ENCODE measurements at regions not wholly inside any gene's neighbourhood (a gene's known extent, or its start where the extent isn't known, plus 50 kb on each side); places are given as distances from the start of the nearest gene placed in this dataset.

DNA sequence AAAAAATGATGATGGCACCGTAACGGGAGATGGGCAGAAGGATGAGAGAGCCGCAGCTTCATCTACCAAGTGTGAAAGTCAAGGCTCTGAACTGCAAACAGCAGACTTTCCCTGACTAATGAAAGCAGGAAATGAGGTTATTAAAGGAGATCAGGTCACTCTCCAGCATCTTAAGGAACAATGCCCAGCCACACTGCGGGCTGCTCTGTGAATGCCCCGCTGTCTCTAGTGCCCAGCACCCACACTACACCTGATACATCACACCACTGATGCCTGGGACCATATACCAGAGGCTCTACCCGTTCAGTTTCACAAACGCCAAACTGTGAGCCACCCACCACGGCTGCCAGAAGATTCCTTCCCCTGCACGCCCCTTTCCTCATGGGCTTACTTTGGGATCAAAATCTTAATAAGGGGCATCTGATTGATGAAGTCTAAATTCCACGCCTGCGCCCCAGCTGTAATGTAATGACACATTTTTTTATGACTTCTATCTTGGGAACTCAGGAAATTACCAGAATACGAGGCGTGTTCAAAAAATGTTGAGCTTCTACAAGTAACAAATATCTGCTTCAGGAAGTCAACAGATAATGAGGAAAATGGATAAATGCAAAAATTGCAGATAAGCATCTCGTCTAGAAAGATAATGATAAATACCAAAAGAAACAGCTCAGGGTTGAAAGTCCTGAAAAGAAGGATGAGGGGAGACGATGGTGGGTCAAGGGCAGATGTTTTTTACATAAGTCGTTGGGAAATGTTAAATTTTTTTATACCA, 72.0 kb downstream of the MIS18A start:
- no peak for DNase-seq (ENCODE audit: extremely low read depth, low read depth)
- TF ChIP-seq, protein P1, sequence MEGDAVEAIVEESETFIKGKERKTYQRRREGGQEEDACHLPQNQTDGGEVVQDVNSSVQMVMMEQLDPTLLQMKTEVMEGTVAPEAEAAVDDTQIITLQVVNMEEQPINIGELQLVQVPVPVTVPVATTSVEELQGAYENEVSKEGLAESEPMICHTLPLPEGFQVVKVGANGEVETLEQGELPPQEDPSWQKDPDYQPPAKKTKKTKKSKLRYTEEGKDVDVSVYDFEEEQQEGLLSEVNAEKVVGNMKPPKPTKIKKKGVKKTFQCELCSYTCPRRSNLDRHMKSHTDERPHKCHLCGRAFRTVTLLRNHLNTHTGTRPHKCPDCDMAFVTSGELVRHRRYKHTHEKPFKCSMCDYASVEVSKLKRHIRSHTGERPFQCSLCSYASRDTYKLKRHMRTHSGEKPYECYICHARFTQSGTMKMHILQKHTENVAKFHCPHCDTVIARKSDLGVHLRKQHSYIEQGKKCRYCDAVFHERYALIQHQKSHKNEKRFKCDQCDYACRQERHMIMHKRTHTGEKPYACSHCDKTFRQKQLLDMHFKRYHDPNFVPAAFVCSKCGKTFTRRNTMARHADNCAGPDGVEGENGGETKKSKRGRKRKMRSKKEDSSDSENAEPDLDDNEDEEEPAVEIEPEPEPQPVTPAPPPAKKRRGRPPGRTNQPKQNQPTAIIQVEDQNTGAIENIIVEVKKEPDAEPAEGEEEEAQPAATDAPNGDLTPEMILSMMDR (IDR thresholded peaks at IDR 0.05; ENCODE audit: low read depth, low read length) = no peak

DNA sequence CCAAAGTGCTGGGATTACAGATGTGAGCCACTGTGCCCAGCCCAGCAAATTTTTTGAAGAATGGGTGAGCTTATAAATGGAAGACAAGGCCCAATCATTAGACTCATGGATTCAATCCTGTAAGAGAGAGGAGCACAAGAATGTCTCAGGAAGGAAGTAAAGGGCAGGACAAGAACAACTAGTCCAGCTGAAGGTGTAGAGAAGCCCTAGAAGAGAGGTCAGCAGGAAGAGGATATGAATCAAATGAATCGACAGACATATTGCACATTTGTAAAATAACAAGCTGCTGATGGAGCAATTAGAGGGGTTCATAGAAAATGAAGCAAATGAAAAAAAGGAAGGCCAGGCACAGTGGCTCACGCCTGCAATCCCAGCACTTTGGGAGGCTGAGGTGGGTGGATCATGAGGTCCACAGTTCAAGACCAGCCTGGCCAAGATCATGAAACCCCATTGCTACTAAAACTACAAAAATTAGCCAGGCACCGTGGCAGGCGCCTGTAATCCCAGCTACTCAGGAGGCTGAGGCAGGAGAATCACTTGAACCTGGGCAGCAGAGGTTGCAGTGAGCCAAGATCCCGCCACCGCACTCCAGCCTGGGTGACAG, 74.9 kb downstream of the MIS18A start:
- TF ChIP-seq, protein P1 (IDR thresholded peaks at IDR 0.05; ENCODE audit: low read depth, low read length) = no peak
- DNase-seq (ENCODE audit: extremely low read depth, low read depth) = no peak

DNA sequence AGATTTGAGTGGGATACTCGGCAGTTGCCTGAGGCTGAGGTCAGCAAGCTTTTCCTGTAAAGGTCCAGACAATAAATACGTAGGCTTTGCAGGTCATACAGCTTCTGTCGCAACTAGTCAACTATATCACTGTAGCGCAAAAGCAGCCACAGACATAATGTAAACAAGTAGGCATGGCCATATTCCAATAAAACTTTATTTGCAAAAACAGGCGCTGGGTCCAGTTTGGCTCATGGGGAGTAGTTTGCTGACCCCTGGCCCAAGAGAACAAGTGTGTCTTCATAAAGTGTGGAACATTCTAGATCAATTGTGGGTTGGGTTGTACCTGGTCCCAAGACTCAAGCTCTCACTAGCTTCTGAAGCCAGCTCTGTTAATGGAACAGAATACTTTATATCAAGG, 78.8 kb downstream of the MIS18A start:
- DNase-seq (ENCODE audit: extremely low read depth, low read depth) = no peak
- TF ChIP-seq, protein P1 (IDR thresholded peaks at IDR 0.05; ENCODE audit: low read depth, low read length) = no peak

DNA sequence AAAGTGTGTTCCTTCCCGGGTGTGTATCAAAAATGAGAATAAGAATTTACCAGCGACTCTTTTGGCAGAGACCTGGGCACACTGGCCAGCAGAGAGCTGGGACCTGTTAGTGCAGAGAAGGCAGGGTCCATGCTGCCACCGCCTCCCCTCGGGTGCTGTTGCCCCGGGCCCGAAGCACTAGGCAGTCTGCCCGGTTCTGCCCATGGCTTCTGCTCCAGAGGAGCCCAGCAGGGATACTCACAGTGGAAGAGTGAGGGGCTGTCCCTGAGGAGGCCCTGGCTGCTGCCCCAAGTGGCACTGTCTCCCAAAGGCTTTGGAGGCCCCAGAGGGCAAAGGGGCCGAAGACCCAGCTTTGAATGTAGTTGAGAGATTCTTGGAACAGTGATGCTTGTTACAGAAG, 80.5 kb downstream of the MIS18A start:
- DNase-seq (ENCODE audit: extremely low read depth, low read depth) = no peak
- TF ChIP-seq, protein P1 (IDR thresholded peaks at IDR 0.05; ENCODE audit: low read depth, low read length) = no peak

DNA sequence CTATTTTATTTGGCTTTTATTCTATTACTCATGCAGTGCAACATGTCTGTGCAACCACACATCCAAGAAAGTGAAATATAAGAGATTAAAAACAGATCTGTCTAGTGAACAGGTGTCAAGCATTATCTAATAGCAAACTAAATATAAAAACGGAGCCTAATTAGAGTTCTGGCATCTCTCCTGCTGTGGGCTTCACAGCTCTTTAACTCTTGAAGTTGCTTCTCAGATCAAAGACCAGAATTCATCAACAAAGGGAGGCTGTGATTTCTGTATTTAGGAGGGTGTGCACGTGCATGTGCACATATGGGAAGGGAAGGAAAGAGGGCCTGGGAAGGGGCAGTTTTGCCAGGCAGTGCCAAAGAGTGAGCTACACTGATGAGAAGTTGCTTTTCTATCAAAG, 81.0 kb downstream of the MIS18A start:
- no peak for DNase-seq (ENCODE audit: extremely low read depth, low read depth)
- TF ChIP-seq, protein P1 (IDR thresholded peaks at IDR 0.05; ENCODE audit: low read depth, low read length) = no peak

DNA sequence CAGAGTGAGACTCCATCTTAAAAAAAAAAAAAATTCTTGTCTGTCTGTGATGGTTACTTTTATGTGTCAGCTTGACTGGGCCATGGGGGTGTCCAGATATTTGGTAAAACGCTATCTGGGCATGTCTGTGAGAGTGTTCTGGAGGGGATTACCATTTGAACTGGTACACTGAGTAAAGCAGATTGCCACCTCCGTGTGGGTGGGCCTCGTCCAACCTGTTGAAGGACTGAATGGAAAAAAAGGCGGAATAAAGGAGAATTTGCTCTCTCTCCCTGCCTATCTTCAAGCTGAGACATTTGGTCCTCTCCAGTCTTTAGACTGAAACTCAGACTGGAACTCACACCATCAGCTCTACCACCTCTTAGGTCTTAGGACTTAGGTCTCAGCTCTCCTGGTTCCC, 82.8 kb downstream of the MIS18A start:
- TF ChIP-seq, protein P1 (IDR thresholded peaks at IDR 0.05; ENCODE audit: low read depth, low read length) = no peak

DNA sequence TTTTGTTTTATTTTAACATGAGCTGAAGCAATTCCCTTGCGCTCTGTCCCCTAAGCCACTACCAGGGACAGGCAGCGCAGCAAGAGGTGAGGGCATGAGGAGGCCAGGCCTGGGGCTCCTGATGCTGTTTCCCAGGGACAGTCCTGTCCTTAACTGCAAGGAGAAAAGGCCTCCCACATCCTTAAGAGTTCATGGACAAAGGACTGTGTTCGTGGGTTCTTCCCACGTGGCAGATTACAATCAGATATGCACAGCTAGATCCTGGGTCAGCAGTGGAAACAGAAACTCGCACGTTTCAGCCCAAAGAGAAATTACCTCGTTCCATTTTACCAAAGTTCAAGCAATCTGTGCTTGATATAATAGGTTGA, 85.8 kb downstream of the MIS18A start:
- DNase-seq (ENCODE audit: extremely low read depth, low read depth) = no peak
- TF ChIP-seq, protein P1 (IDR thresholded peaks at IDR 0.05; ENCODE audit: low read depth, low read length) = no peak

More for the DNA sequence above, 82.8 kb downstream of the MIS18A start:
- no peak for DNase-seq (ENCODE audit: extremely low read depth, low read depth)

Measured in AG09319 (cell line).